ENCODE measurements at regions not wholly inside any gene's neighbourhood (a gene's known extent, or its start where the extent isn't known, plus 50 kb on each side); places are given as distances from the start of the nearest gene placed in this dataset.

DNA sequence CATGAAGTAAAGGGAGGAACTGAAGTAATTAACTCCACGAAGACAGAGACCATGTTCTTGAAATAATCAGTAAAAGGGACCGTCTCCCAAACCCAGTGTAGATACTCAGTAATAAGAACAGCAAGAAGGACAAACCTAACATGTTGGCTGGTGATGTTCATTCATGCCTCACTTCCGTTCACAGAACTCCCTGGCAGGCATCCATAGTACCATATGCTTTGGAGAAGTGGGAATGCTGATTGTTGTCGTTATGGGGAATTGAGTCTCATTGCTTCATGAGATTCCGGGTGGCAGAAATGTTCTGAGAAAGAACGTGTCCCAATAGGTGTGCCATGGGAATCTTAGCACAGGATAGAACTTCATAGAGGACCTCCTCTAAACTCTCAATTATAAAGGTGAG lies 452.3 kb downstream of the ZSWIM6 start:
- no peak for DNase-seq (ENCODE audit: low spot score)

- DNase-seq (ENCODE audit: low spot score), result no peak
Observed at GRCh38 chr5:61788548-61788947, 456.5 kb downstream of the ZSWIM6 start.

- DNase-seq (ENCODE audit: low spot score), result no peak
Observed at GRCh38 chr5:61790007-61790406, 457.9 kb downstream of the ZSWIM6 start.

GRCh38 chr5:61790678-61791077 lies 458.6 kb downstream of the ZSWIM6 start:
- DNase-seq (ENCODE audit: low spot score), result no peak

DNA sequence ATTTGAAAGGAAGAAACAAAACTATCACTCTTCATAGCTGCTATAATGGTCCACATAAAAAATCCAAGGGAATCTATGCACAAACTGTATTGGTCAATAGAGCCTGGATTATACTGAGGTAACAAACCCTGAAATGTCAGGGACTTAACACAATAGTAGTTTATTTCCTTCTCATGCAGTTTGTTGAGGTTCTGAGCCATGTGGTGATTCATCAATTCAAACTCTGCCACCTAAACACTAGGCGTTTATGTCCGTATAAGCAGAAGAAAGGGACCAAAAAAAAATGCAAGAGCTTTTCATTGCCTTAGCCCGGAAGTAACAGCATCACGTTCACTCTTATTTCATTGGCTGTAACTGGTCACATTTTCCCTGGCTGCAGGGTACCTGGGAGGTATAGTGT lies 464.7 kb downstream of the ZSWIM6 start:
- no peak for DNase-seq (ENCODE audit: low spot score)

- DNase-seq (ENCODE audit: low spot score), result no peak
Observed at GRCh38 chr5:61800450-61800849, 468.4 kb downstream of the ZSWIM6 start.

- DNase-seq (ENCODE audit: low spot score), result no peak
Observed at GRCh38 chr5:61801174-61801573, 469.1 kb downstream of the ZSWIM6 start.

GRCh38 chr5:61802456-61802855 lies 470.4 kb downstream of the ZSWIM6 start:
- no peak for DNase-seq (ENCODE audit: low spot score)

- no peak for DNase-seq (ENCODE audit: low spot score)
Observed at GRCh38 chr5:61805101-61805500, 473.0 kb downstream of the ZSWIM6 start.

DNA sequence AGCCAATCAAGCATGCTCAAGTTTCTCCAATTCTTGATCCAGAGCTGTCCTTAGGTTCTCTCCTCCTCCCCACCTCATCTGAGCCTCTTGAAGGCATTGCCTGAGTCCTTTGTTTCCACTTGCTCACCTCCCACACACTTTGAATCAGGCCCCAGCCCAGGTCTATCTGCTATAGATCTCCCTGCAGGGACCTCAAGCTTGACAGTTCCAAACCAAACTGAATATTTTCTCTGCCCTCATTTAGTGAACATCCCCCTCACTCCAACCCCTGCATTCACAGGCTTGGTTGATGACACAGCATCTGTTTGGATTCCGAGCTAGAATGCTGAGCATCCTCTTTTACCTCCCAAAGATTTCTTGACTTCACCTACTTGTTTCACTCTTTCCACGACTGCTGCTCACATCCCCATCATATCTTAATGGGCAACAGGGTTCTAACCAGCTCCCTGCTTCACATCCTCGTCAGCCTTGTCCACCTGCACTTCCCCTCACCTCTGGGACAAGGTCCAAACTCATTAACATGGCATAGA lies 474.5 kb downstream of the ZSWIM6 start:
- no peak for DNase-seq (ENCODE audit: low spot score)

- DNase-seq (ENCODE audit: low spot score), result no peak
Observed at GRCh38 chr5:61808091-61808490, 476.0 kb downstream of the ZSWIM6 start.

DNA sequence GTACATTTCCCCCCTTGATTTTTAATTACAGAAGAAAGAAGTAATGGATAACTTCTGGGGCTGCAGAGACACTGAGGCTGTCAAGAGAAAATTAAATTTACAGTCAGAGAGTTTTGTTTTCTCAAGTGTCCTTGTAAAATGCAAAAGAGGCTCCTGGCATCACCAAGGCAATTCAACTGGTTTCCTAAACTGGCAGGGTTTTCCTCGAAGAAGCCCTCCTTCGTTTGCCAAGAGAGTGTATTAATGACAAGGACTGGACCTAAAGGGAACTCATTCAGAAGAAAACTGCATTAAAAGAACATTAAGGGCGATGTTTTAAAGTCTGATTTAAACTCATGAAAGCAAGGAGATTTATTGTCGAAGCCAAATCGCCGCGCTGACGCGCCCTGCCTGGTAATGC lies 476.9 kb downstream of the ZSWIM6 start:
- no peak for DNase-seq (ENCODE audit: low spot score)

DNA sequence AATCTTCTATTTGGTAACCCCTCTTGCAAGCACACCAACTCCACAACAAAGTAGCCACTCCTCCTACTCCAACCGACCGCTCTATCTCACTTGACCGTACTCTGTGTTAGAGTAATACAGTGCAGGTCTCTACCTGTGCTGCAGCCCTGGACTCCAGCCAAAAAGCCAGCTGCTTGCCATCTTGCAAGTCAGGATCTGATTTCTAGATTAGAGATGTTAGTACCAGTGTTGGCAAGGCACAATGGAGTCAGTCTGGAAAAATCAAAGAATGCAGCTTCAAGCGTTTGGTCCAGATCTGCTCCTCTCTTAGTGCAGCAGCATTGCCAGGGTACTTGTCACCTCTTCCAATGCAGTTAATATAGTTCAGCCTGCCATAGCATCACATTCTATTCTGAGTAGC lies 477.6 kb downstream of the ZSWIM6 start:
- DNase-seq (ENCODE audit: low spot score), result no peak

- no peak for DNase-seq (ENCODE audit: low spot score)
Observed at GRCh38 chr5:61811052-61811451, 479.0 kb downstream of the ZSWIM6 start.

DNA sequence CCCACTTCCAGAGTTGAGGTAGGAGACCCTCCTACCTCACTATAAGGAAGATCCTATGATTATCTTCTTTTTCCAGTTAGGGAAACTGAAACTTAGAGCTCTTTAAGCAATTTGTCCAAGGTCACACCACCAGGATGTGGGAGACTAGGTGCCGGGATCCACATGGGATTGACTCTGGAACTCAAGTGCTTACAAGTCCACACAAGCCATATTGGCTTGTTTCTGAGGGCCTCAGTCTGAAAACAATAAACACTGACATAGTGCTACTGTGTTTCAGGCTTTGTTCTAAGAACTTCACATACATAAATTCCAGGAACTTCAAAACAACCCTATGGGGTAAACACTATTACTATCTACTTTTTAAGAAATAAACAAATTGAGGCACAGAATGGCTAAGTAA lies 481.3 kb downstream of the ZSWIM6 start:
- DNase-seq (ENCODE audit: low spot score), result no peak

DNA sequence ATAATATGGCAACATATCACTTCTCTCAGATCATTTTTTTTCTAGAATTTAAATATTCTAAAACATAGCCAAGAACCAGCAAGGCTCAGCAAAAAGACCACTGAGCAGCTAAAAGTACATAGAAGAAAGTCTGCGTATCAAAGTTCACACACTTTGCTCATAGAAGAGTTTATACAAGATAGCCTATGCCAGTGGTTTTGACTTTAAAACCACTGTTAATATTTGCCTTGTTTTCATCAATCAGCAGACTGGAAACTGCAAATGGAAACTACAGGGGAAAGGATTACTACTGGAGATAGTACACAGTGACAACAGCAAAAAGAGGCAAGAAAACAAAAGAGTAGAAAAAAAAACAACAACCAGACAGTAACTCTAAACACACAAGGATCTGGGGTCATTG lies 483.3 kb downstream of the ZSWIM6 start:
- no peak for DNase-seq (ENCODE audit: low spot score)

DNA sequence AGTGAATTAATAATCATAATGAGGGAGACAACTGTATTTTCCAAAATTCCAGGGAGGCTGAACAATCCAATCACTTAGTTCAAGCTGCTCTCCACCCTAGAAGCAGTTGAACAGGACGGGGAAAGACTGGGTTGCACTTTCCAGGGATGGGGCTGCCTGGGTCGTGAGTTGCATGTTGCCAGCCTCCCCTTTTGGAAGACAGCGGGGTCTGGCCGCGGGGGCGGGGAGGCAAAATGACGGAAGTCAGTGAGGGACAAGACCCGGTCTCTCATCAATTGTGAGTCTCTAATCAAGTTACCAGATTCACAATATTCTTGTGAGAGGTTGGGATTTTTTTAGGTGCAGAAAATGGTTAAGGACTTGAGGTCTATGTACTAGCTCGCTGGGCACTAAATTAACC lies 484.1 kb downstream of the ZSWIM6 start:
- no peak for DNase-seq (ENCODE audit: low spot score)

GRCh38 chr5:61816585-61817450 lies 484.8 kb downstream of the ZSWIM6 start:
- no peak for DNase-seq (ENCODE audit: low spot score)

DNA sequence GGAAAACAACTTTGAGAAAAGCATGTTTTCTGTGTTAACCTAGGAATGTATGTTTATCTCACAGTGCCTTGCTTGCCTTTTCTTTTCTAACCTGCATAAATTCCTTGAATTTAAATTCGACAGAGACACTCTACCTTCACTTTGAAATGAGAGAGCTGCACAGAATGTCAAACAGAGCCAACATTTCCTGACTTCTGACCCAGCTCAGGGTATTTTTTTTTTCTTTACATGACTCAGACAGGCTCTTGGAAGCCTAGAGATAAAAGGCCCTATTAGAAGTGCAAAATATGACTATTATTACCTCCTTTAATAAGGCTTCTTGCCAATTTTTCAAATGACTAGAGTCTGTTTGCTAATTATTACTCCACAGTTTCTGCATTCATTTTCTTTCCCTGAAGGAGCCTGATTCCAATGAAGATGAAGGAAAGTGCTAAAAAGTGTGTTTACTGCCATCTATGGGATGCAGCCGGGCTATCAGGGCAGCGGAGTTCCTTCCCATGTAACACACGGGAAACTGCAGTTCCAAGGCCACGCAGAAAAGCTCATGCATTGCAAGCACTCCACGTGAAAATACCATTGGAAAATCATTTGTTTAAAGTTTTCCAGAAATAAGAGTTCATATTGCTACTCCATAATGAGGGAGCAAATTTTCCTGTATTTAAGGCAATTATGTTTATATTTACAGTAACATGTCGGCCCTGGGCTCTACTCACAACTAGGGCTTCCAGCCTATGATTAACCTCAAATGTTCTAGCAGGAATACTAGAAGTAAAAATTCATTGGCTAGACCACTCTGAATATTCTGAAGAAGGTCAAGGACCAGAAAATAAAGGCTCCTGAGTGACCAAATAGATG lies 485.6 kb downstream of the ZSWIM6 start:
- peak; percentile 54 for DNase-seq (ENCODE audit: low spot score)

GRCh38 chr5:61820836-61821235 lies 485.2 kb upstream of the KIF2A start:
- no peak for DNase-seq (ENCODE audit: low spot score)

DNA sequence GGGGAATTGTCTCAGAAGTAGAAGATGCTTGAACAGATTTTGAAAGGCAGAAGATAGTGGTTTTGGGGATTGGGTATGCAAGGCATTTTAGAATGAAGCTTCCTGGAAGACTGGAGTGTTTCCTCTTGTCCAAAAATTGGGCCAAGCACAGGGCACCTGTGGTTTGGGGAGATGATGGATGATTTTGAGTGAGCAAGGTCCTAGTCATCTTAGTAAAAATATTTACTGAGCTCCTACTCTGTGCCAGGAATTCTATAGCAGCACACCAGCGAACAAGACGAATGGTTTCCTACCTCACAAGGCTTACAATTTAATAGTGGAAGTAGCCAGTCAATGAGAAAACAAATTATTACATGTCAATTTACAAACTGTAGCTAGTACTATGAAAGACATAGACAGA lies 484.4 kb upstream of the KIF2A start:
- no peak for DNase-seq (ENCODE audit: low spot score)

GRCh38 chr5:61822584-61822983 lies 483.4 kb upstream of the KIF2A start:
- no peak for DNase-seq (ENCODE audit: low spot score)

DNA sequence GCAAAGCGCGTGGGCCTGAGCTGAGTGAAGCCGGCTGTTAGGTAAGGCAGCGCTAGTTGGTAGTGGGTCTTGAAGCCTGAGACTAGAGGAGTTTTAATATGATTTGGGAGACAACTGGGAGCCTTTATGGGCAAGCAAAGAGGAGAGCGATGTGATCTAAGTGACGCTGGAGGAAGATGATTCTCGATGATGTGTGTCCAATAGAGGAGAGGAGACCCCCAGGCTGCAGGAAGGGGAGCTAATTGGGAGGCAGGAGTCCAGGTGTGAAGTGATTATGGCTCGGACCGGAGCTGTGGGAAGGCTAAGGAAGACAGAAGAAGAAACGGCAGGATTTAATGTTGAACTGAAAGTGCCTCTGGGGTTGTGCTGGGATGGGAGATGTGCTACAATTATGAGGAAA lies 482.9 kb upstream of the KIF2A start:
- DNase-seq (ENCODE audit: low spot score), result no peak

Data from ecto neural progenitor cell (in vitro differentiated cells).